SK-N-SH (cell line): ENCODE measurements at regions not wholly inside any gene's neighbourhood (a gene's known extent, or its start where the extent isn't known, plus 50 kb on each side); places are given as distances from the start of the nearest gene placed in this dataset.

ENCODE experiments used
- CTCF ChIP-seq: fragments of 200-600 bp; sonication (generic); IDR thresholded peaks from 2 replicates; pipeline ENCODE4 v1.6.1; 2017; ENCODE audit warnings: antibody characterized with exemption, mild to moderate bottlenecking, moderate library complexity
- EP300 ChIP-seq, 2 experiments: IDR thresholded peaks; 2 replicates each; pipeline versions ENCODE4 v1.4.0 to v1.6.1; 2012; ENCODE audit warnings: borderline replicate concordance in 1 of 2, low read depth in 1 of 2, low read length in 1 of 2
- EZH2phosphoT487 ChIP-seq: fragments of 200-600 bp; sonication (generic); IDR thresholded peaks from 2 replicates; pipeline ENCODE4 v1.6.1; 2017; ENCODE audit warnings: low read depth, mixed run types, mild to moderate bottlenecking, antibody characterized with exemption, moderate library complexity, borderline replicate concordance
- NRF1 ChIP-seq: IDR thresholded peaks from 2 replicates; pipeline ENCODE4 v1.6.1; 2012; ENCODE audit warnings: low read depth, mild to moderate bottlenecking, low read length
- SIN3A ChIP-seq: IDR thresholded peaks from 2 replicates; pipeline ENCODE4 v1.6.1; 2012; ENCODE audit warnings: low read depth, mild to moderate bottlenecking, low read length, moderate library complexity, borderline replicate concordance
- TAF1 ChIP-seq: IDR thresholded peaks from 2 replicates; pipeline ENCODE4 v1.6.1; 2012; ENCODE audit warnings: low read depth, mild to moderate bottlenecking, low read length, moderate library complexity, borderline replicate concordance
- TF ChIP-seq, protein P1 (sequence below): IDR thresholded peaks from 2 replicates; pipeline ENCODE4 v1.4.0; 2012; ENCODE audit warnings: low read depth, borderline replicate concordance
- TF ChIP-seq, protein P2 (sequence below): IDR thresholded peaks from 2 replicates; pipeline ENCODE4 v1.4.0; 2012; ENCODE audit warnings: low read depth

DNA sequence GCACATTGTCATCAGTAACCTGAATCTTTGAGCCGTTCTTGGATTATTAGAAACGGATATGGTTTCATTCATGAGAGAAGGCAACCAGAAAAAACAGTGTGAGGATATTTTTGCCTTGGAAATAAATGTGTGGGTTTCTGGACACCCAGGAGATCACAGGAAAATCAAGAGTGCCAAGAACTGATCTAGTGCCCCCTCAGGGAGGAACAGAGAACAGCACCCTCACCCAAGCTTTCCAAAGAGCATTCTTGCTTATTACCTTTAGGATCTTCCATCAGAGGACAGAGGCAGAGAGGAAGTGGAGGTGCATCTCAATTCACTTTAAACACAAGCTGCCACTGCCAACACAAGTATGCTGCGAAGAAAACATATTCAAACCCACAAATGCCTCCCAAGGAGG is 851.5 kb upstream of the COBL start:
- TF ChIP-seq CTCF: peak; percentile 22; the same call in 1 of the 2 replicates
- TF ChIP-seq NRF1: no peak
- TF ChIP-seq EZH2phosphoT487: no peak
- no peak for TF ChIP-seq TAF1
- TF ChIP-seq, protein P1, sequence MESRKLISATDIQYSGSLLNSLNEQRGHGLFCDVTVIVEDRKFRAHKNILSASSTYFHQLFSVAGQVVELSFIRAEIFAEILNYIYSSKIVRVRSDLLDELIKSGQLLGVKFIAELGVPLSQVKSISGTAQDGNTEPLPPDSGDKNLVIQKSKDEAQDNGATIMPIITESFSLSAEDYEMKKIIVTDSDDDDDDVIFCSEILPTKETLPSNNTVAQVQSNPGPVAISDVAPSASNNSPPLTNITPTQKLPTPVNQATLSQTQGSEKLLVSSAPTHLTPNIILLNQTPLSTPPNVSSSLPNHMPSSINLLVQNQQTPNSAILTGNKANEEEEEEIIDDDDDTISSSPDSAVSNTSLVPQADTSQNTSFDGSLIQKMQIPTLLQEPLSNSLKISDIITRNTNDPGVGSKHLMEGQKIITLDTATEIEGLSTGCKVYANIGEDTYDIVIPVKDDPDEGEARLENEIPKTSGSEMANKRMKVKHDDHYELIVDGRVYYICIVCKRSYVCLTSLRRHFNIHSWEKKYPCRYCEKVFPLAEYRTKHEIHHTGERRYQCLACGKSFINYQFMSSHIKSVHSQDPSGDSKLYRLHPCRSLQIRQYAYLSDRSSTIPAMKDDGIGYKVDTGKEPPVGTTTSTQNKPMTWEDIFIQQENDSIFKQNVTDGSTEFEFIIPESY: no peak
- TF ChIP-seq EP300 (IDR thresholded peaks at IDR 0.05; ENCODE audit: borderline replicate concordance in 1 of 2, low read depth in 1 of 2, low read length in 1 of 2): no peak
- TF ChIP-seq, protein P2, sequence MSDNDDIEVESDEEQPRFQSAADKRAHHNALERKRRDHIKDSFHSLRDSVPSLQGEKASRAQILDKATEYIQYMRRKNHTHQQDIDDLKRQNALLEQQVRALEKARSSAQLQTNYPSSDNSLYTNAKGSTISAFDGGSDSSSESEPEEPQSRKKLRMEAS: no peak
- no peak for TF ChIP-seq SIN3A
